Keratinocyte (primary cell): ENCODE measurements at regions not wholly inside any gene's neighbourhood (a gene's known extent, or its start where the extent isn't known, plus 50 kb on each side); places are given as distances from the start of the nearest gene placed in this dataset.

ENCODE experiments used
- CTCF ChIP-seq, 3 experiments: IDR thresholded peaks in 1 of 3; conservative IDR thresholded peaks in 1 of 3; optimal IDR thresholded peaks in 1 of 3; 2 replicates in 2 of 3; 3 replicates in 1 of 3; pipeline versions ENCODE3 to v1.5.1; 2011; ENCODE audit warnings: low read length in 3 of 3, mild to moderate bottlenecking in 3 of 3, moderate library complexity in 2 of 3, control low read depth in 1 of 3, inconsistent platforms in 1 of 3; ENCODE audit not compliant: insufficient read depth in 2 of 3; ENCODE audit errors: extremely low read depth in 1 of 3
- EZH2 ChIP-seq: IDR thresholded peaks from one replicate; pipeline ENCODE4 v1.6.1; 2012; ENCODE audit warnings: inconsistent platforms, mild to moderate bottlenecking, low read length, moderate library complexity

GRCh38 chr2:38170733-38171132, 94.8 kb upstream of the CYP1B1 start:
- no peak for TF ChIP-seq CTCF (optimal IDR thresholded peaks at IDR 0.05 in 1 of 3, IDR thresholded peaks at IDR 0.05 in 1 of 3, conservative IDR thresholded peaks at IDR 0.05 in 1 of 3; ENCODE audit: extremely low read depth in 1 of 3, insufficient read depth in 2 of 3, low read length in 3 of 3)
- no peak for TF ChIP-seq EZH2
